Transverse colon (tissue), 4 donors: ENCODE measurements at regions not wholly inside any gene's neighbourhood (a gene's known extent, or its start where the extent isn't known, plus 50 kb on each side); places are given as distances from the start of the nearest gene placed in this dataset.

ENCODE experiments used
- DNase-seq: peaks from one replicate; pipeline ENCODE4 v3.0.0-alpha.2; 2019
- H3K27ac ChIP-seq, 4 donors: fragments of 200-600 bp; sonication (generic); 2 replicates each; pipeline ENCODE4 v1.5.1; 2016 to 2018; ENCODE audit warnings: inconsistent platforms in 4 of 4
- H3K27me3 ChIP-seq: fragments of 200-600 bp; sonication (generic); 2 replicates; pipeline ENCODE4 v1.5.1; 2017; ENCODE audit warnings: inconsistent platforms
- H3K36me3 ChIP-seq, 4 donors: fragments of 200-600 bp; sonication (generic); 2 replicates each; pipeline ENCODE4 v1.5.1; 2017 to 2019; ENCODE audit warnings: inconsistent platforms in 4 of 4
- H3K4me1 ChIP-seq, 4 donors: fragments of 200-600 bp; sonication (generic); 2 replicates each; pipeline ENCODE4 v1.5.1; 2017 to 2020; ENCODE audit warnings: inconsistent platforms in 4 of 4
- H3K4me3 ChIP-seq, 4 donors: fragments of 200-600 bp; sonication (generic); 1 replicate in 1 of 4; 2 replicates in 3 of 4; pipeline versions ENCODE4 v1.5.1 to v1.6.1; 2017 to 2019; ENCODE audit warnings: inconsistent platforms in 4 of 4
- H3K9me3 ChIP-seq, 2 donors: fragments of 200-600 bp; sonication (generic); 2 replicates each; pipeline ENCODE4 v1.5.1; 2017 to 2019; ENCODE audit warnings: inconsistent platforms in 2 of 2
- CTCF ChIP-seq, 5 experiments: fragments of 200-600 bp in 3 of 5; fragments of 450-650 bp in 2 of 5; sonication (generic) in 3 of 5; IDR thresholded peaks; 1 replicate in 2 of 5; 2 replicates in 3 of 5; pipeline ENCODE4 v1.5.1; 2016 to 2017; ENCODE audit warnings: antibody characterized with exemption in 5 of 5, inconsistent platforms in 3 of 5, mild to moderate bottlenecking in 2 of 5, moderate library complexity in 1 of 5
- EP300 ChIP-seq: sonication (generic); formaldehyde crosslinking; IDR thresholded peaks from one replicate; pipeline ENCODE4 v1.6.1; 2017; ENCODE audit warnings: antibody characterized with exemption, low read depth
- POLR2A ChIP-seq: fragments of 450-650 bp; IDR thresholded peaks from one replicate; pipeline ENCODE4 v1.6.1; 2016; ENCODE audit warnings: antibody characterized with exemption, mild to moderate bottlenecking, moderate library complexity
- POLR2AphosphoS5 ChIP-seq, 3 donors: sonication (generic); formaldehyde crosslinking; IDR thresholded peaks; one replicate each; pipeline ENCODE4 v1.6.1; 2016; ENCODE audit warnings: antibody characterized with exemption in 3 of 3
- WGBS, 2 donors: methylation state at CpG; one replicate each; pipeline ENCODE4 v1.1.5; 2018; ENCODE audit warnings: low coverage in 1 of 2; 5-methylcytosine and 5-hydroxymethylcytosine counted together
- in situ Hi-C, 4 donors: fragments of 200-750 bp; cut with MboI; loops; one replicate each; pipeline versions ENCODE4 v1.15.0 to v1.15.1; 2017; ENCODE audit warnings: low sequenced_read_pairs in 3 of 4, low pct_ligation_motif_present in 1 of 4, low pct_unique_long_range_greater_than_20kb in 1 of 4
- intact Hi-C: fragments of 100-400 bp; cut with DNase I; formaldehyde crosslinking; loops from one replicate; pipeline ENCODE4 v1.15.1; 2023; ENCODE audit warnings: low total_unique reads

- H3K9me3 ChIP-seq: no peaks in the 10 kb centered on the region
- no peaks in the 10 kb centered on the region for H3K27me3 ChIP-seq
- no peak for DNase-seq
- no peaks in the 10 kb centered on the region for H3K36me3 ChIP-seq
- H3K4me1 ChIP-seq: no peaks in the 10 kb centered on the region
- in situ Hi-C loops (no loop called here), intact Hi-C loops (no loop called here)
- no peak overlapping the region for H3K4me3 ChIP-seq
- 76 to 80% methylated on average over 7 of the region's 7 CpGs for WGBS, 2 donors
- H3K27ac ChIP-seq: no peak overlapping the region
- TF ChIP-seq POLR2AphosphoS5 (IDR thresholded peaks at IDR 0.05) (no peak), POLR2A (no peak), CTCF (IDR thresholded peaks at IDR 0.05) (no peak), EP300 (no peak)
Observed at GRCh38 chr18:14031053-14031452, 101.2 kb downstream of the ZNF519 start.

GRCh38 chr18:14029512-14029911 lies 102.7 kb downstream of the ZNF519 start:
- Histone ChIP-seq H3K9me3 (no peaks in the 10 kb centered on the region), H3K36me3 (no peaks in the 10 kb centered on the region), H3K4me3 (no peak overlapping the region), H3K27ac (no peak overlapping the region), H3K4me1 (peaks cover 0 to 8% (median 0%) of the 10 kb centered on the region in 4 donors), H3K27me3 (no peaks in the 10 kb centered on the region)
- DNase-seq: no peak
- no peak for TF ChIP-seq EP300
- TF ChIP-seq CTCF (IDR thresholded peaks at IDR 0.05): no peak
- no peak for TF ChIP-seq POLR2A
- no peak for TF ChIP-seq POLR2AphosphoS5 (IDR thresholded peaks at IDR 0.05)
- intact Hi-C loops (no loop called here), in situ Hi-C loops (no loop called here)

GRCh38 chr18:14026199-14026598 lies 106.0 kb downstream of the ZNF519 start:
- TF ChIP-seq EP300: no peak
- no peak for TF ChIP-seq POLR2AphosphoS5 (IDR thresholded peaks at IDR 0.05)
- no peak for TF ChIP-seq POLR2A
- TF ChIP-seq CTCF (IDR thresholded peaks at IDR 0.05): no peak
- no peaks in the 10 kb centered on the region for H3K36me3 ChIP-seq
- intact Hi-C loops: no loop called here
- peak overlapping the region in 3 of 4 donors; percentile 33 to 58 (median 38) for H3K27ac ChIP-seq
- in situ Hi-C loops: no loop called here
- H3K4me1 ChIP-seq: peaks cover 0 to 8% (median 0%) of the 10 kb centered on the region in 4 donors
- no peak overlapping the region for H3K4me3 ChIP-seq
- H3K27me3 ChIP-seq: no peaks in the 10 kb centered on the region
- no peak for DNase-seq
- whole genome bisulfite sequencing, 2 donors: 16 to 24% methylated on average over 2 to 4 of the region's 4 CpGs
- no peaks in the 10 kb centered on the region for H3K9me3 ChIP-seq

GRCh38 chr18:14025306-14025940 lies 106.8 kb downstream of the ZNF519 start:
- in situ Hi-C loops (no loop called here), intact Hi-C loops (no loop called here)
- WGBS, 2 donors: 41% methylated on average over 1 of the region's 1 CpG; no CpG with 5 or more reads in 1 of the 2 donors
- peak; percentile 32 for DNase-seq
- H3K4me1 ChIP-seq: peaks cover 0 to 8% (median 0%) of the 10 kb centered on the region in 4 donors
- H3K4me3 ChIP-seq: no peak overlapping the region
- no peaks in the 10 kb centered on the region for H3K9me3 ChIP-seq
- H3K36me3 ChIP-seq: no peaks in the 10 kb centered on the region
- H3K27me3 ChIP-seq: no peaks in the 10 kb centered on the region
- TF ChIP-seq POLR2AphosphoS5 (IDR thresholded peaks at IDR 0.05): no peak
- no peak for TF ChIP-seq POLR2A
- TF ChIP-seq EP300: no peak
- TF ChIP-seq CTCF (IDR thresholded peaks at IDR 0.05): no peak
- peak overlapping the region in 3 of 4 donors; percentile 33 to 58 (median 38) for H3K27ac ChIP-seq
